ENCODE measurements at regions not wholly inside any gene's neighbourhood (a gene's known extent, or its start where the extent isn't known, plus 50 kb on each side); places are given as distances from the start of the nearest gene placed in this dataset.

- Mint-ChIP-seq H3K4me3 (no peak overlapping the region), H3K4me1 (peaks cover 9% of the 10 kb centered on the region), H3K27me3 (peaks cover 32% of the 10 kb centered on the region), H3K27ac (peak overlapping the region in 1 of 2 donors; percentile 74), H3K9me3 (no peaks in the 10 kb centered on the region)
- ATAC-seq (no peak), DNase-seq (no peak)
Observed at GRCh38 chr11:134532131-134532920, 120.3 kb upstream of the B3GAT1 start.

- no peaks in the 10 kb centered on the region for H3K9me3 Mint-ChIP-seq
- peaks cover 8% of the 10 kb centered on the region for H3K4me1 Mint-ChIP-seq
- DNase-seq (no peak), ATAC-seq (no peak)
- peak overlapping the region in 1 of 2 donors; percentile 74 for H3K27ac Mint-ChIP-seq
- peaks cover 24% of the 10 kb centered on the region for H3K27me3 Mint-ChIP-seq
- H3K4me3 Mint-ChIP-seq = no peak overlapping the region
Observed at GRCh38 chr11:134531327-134532130, 119.5 kb upstream of the B3GAT1 start.

GRCh38 chr11:134530636-134531326 lies 118.7 kb upstream of the B3GAT1 start:
- Mint-ChIP-seq H3K9me3 (no peaks in the 10 kb centered on the region), H3K4me1 (peaks cover under 1% of the 10 kb centered on the region), H3K4me3 (no peak overlapping the region), H3K27me3 (peaks cover 17% of the 10 kb centered on the region), H3K27ac (peak overlapping the region in 1 of 2 donors; percentile 27)
- ATAC-seq = no peak
- DNase-seq = no peak

- no peak for DNase-seq
- peak; percentile 22 for ATAC-seq
- Mint-ChIP-seq H3K27me3 (peaks cover 4% of the 10 kb centered on the region), H3K4me1 (no peaks in the 10 kb centered on the region), H3K27ac (no peak overlapping the region), H3K4me3 (no peak overlapping the region), H3K9me3 (no peaks in the 10 kb centered on the region)
Observed at GRCh38 chr11:134529212-134530096, 117.4 kb upstream of the B3GAT1 start.

GRCh38 chr11:134528453-134528852 lies 116.4 kb upstream of the B3GAT1 start:
- Mint-ChIP-seq H3K9me3 (no peaks in the 10 kb centered on the region), H3K4me3 (no peak overlapping the region), H3K27ac (peak overlapping the region in 1 of 2 donors; percentile 21), H3K4me1 (no peaks in the 10 kb centered on the region), H3K27me3 (no peaks in the 10 kb centered on the region)
- no peak for ATAC-seq
- no peak for DNase-seq

GRCh38 chr11:134527382-134528243 lies 115.6 kb upstream of the B3GAT1 start:
- DNase-seq (no peak), ATAC-seq (no peak)
- Mint-ChIP-seq H3K27me3 (no peaks in the 10 kb centered on the region), H3K4me1 (no peaks in the 10 kb centered on the region), H3K27ac (peak overlapping the region in 1 of 2 donors; percentile 27), H3K9me3 (no peaks in the 10 kb centered on the region), H3K4me3 (no peak overlapping the region)

- H3K27ac Mint-ChIP-seq = no peak overlapping the region
- ATAC-seq (no peak), DNase-seq (no peak)
- H3K9me3 Mint-ChIP-seq = no peaks in the 10 kb centered on the region
- no peak overlapping the region for H3K4me3 Mint-ChIP-seq
- H3K27me3 Mint-ChIP-seq = no peaks in the 10 kb centered on the region
- H3K4me1 Mint-ChIP-seq = no peaks in the 10 kb centered on the region
Observed at GRCh38 chr11:134524896-134525845, 113.1 kb upstream of the B3GAT1 start.

GRCh38 chr11:134524201-134524600 lies 112.2 kb upstream of the B3GAT1 start:
- H3K4me1 Mint-ChIP-seq = no peaks in the 10 kb centered on the region
- no peak overlapping the region for H3K4me3 Mint-ChIP-seq
- ATAC-seq (no peak), DNase-seq (no peak)
- no peaks in the 10 kb centered on the region for H3K9me3 Mint-ChIP-seq
- no peaks in the 10 kb centered on the region for H3K27me3 Mint-ChIP-seq
- peak overlapping the region in 1 of 2 donors; percentile 55 for H3K27ac Mint-ChIP-seq

- no peak overlapping the region for H3K27ac Mint-ChIP-seq
- H3K4me3 Mint-ChIP-seq = no peak overlapping the region
- no peaks in the 10 kb centered on the region for H3K4me1 Mint-ChIP-seq
- DNase-seq (no peak), ATAC-seq (no peak)
- no peaks in the 10 kb centered on the region for H3K9me3 Mint-ChIP-seq
- H3K27me3 Mint-ChIP-seq = no peaks in the 10 kb centered on the region
Observed at GRCh38 chr11:134522782-134523570, 110.9 kb upstream of the B3GAT1 start.

GRCh38 chr11:134521452-134522289 lies 109.6 kb upstream of the B3GAT1 start:
- ATAC-seq = peak; percentile 31
- no peaks in the 10 kb centered on the region for H3K9me3 Mint-ChIP-seq

GRCh38 chr11:134521001-134521400 lies 109.0 kb upstream of the B3GAT1 start:
- H3K27me3 Mint-ChIP-seq = no peaks in the 10 kb centered on the region
- no peak overlapping the region for H3K27ac Mint-ChIP-seq
- H3K4me1 Mint-ChIP-seq = no peaks in the 10 kb centered on the region
- no peak for DNase-seq
- no peak overlapping the region for H3K4me3 Mint-ChIP-seq
- no peaks in the 10 kb centered on the region for H3K9me3 Mint-ChIP-seq
- no peak for ATAC-seq

More at GRCh38 chr11:134521452-134522289, 109.6 kb upstream of the B3GAT1 start:
- Mint-ChIP-seq H3K27me3 (no peaks in the 10 kb centered on the region), H3K4me3 (no peak overlapping the region), H3K4me1 (no peaks in the 10 kb centered on the region), H3K27ac (no peak overlapping the region)
- DNase-seq = no peak

GRCh38 chr11:134519788-134520187 lies 107.7 kb upstream of the B3GAT1 start:
- H3K27ac Mint-ChIP-seq = no peak overlapping the region
- ATAC-seq = no peak
- no peak for DNase-seq
- no peaks in the 10 kb centered on the region for H3K27me3 Mint-ChIP-seq
- no peaks in the 10 kb centered on the region for H3K4me1 Mint-ChIP-seq
- H3K4me3 Mint-ChIP-seq = no peak overlapping the region
- H3K9me3 Mint-ChIP-seq = no peaks in the 10 kb centered on the region
